Amniotic epithelial cell (primary cell): ENCODE measurements at regions not wholly inside any gene's neighbourhood (a gene's known extent, or its start where the extent isn't known, plus 50 kb on each side); places are given as distances from the start of the nearest gene placed in this dataset.
"Not testable (repeated sequence)": the region's sequence is repeated elsewhere in the genome, so short reads cannot be mapped to it uniquely, and the experiment has no call there.

Source experiments
- DNase-seq: peaks from one replicate; pipeline ENCODE4 v3.0.0-alpha.2; 2010; ENCODE audit warnings: low read depth

- not testable (repeated sequence) for DNase-seq
These were observed 153.8 kb upstream of the PDCD2 start for GRCh38 chr6:170738263-170738662.

- not testable (repeated sequence) for DNase-seq
These were observed 151.9 kb upstream of the PDCD2 start for GRCh38 chr6:170736339-170736738.

- DNase-seq: not testable (repeated sequence)
These were observed 132.6 kb upstream of the PDCD2 start for GRCh38 chr6:170717082-170717481.

GRCh38 chr6:170712702-170713101, 128.3 kb upstream of the PDCD2 start:
- DNase-seq: peak; percentile 0

DNA sequence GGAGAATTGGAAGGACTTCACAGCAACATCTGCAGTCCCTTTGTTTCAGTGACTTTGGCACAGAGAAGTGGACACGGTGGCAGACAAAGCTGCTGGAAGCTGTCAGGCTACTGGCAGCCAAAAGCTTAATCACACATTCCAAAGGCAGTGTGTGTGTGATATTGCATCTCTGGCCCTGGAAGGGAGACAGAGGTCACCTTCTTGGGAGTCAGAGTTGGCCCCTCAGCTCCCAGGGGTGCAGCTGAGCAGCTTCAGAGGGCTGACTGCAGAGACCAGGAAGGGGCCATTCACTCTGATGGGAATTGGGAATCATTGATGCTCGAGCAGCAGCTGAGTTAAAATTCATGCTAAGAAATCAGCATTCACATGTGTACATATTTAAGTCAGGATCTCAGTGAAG, 115.7 kb upstream of the PDCD2 start:
- not testable (repeated sequence) for DNase-seq
